CD4-positive, alpha-beta T cell treated with Interferon gamma for 1 hour (primary cell): ENCODE measurements at regions not wholly inside any gene's neighbourhood (a gene's known extent, or its start where the extent isn't known, plus 50 kb on each side); places are given as distances from the start of the nearest gene placed in this dataset.
"Not testable (repeated sequence)": the region's sequence is repeated elsewhere in the genome, so short reads cannot be mapped to it uniquely, and the experiment has no call there.

Experiments used
- DNase-seq: peaks from one replicate; pipeline ENCODE4 v3.0.0-alpha.2; 2020

- DNase-seq, result no peak
These were observed 83.2 kb downstream of the RFLNA start for GRCh38 chr12:124377981-124378509.

GRCh38 chr12:124376435-124376834 lies 81.5 kb downstream of the RFLNA start:
- DNase-seq, result no peak

GRCh38 chr12:124375789-124376175 lies 80.9 kb downstream of the RFLNA start:
- no peak for DNase-seq

DNA sequence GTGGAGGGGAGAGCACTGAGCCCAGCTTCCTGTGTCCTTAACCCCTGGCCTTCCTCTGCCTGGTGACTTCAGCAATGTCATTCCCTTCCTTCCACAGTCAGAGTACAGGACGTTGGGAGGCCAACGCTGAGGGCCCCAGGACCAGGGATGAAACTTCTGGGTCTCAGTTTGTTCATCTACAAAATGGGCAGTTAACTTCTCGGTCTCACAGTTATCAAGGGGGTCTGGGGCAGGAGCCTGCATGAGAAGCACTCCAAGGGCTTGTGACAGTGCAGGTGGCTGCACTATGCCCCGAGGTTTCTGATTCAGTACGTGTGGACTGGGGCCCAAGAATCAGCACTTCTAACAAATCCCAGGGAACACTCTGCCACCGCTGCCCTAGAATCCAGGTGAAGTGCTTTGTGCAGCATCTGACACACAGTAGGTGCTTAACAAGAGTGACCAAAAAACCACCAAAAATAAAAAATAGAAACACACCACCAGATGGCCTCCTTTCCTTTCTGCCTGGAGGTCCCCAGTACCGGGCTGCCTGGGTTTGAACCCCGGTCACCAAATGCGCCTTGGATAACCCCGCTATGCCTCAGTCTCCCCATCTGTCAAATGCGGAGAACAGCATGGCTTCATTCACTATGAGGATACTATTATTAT lies 80.4 kb downstream of the RFLNA start:
- no peak for DNase-seq

DNA sequence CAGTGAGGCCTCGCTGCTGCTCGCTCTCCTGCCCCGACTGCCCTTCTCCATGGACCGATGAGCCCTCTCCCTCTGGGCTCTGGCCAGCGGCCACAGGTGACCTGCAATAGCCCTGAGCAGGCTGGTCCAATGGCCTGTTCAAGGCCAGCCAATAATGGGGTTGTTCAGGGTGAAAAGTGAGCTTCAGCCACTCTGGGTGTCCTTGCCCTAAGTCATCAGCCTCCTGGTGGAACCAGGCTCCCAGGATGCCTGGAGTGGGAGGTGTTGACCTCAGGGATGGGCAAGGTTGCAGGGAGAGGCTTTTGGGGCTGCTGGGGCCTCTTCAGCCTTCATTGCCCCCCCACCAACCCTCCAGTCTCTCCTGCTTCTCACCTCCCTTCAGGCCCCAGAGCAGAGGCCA lies 79.7 kb downstream of the RFLNA start:
- no peak for DNase-seq

DNA sequence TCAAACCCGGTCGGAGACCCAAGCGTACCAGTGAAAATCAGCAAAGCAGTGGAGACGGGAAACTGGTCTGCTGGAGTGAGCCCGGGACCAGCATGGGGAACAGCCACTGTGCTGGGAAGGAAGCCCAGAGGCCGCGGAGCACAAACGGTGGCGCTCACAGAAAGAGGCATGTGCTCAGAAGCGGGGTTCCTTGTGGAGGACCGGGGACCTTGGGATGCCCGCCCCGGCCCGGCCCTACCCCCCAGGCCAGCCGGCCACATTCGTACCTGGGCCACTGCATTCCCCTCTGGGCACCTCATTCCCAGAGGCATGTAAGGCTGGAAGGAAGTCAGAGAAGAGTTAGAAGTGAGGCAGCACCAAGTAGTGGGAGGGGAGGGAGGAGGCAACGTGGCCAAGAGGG lies 79.3 kb downstream of the RFLNA start:
- DNase-seq, result no peak

DNA sequence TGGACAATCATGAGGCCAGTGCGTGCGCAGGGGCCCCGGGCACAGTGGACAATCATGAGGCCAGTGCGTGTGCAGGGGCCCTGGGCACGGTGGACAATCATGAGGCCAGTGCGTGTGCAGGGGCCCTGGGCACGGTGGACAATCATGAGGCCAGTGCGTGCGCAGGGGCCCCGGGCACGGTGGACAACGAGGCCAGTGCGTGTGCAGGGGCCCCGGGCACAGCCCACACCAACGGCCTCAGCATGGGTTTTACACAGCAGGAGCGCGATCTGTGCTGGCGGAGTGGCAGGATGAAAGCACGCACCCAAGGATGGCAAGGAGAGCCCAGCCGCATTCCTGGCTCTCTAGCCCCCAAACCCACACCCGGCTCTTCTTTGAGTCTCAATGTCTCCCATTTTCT lies 78.8 kb downstream of the RFLNA start:
- not testable (repeated sequence) for DNase-seq

DNA sequence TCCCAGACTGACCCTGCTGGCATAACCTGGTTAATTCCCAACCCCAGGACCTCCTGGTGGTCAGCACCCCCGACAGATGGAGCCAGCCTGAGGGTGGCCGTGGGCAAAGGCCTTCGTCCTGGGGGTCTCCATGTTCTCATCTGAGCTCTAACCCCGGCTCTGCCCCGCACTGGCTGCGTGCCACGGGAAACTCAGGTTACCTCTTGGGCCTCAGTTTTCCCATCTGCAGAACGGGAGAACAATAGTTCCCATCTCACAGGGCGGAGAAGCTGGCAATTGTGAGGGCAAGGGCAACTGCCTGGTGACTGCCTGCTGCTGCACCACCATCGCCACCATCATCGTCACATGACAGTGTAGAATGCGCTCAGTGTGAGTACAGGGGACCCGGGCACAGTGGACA lies 77.9 kb downstream of the RFLNA start:
- DNase-seq, result no peak

DNA sequence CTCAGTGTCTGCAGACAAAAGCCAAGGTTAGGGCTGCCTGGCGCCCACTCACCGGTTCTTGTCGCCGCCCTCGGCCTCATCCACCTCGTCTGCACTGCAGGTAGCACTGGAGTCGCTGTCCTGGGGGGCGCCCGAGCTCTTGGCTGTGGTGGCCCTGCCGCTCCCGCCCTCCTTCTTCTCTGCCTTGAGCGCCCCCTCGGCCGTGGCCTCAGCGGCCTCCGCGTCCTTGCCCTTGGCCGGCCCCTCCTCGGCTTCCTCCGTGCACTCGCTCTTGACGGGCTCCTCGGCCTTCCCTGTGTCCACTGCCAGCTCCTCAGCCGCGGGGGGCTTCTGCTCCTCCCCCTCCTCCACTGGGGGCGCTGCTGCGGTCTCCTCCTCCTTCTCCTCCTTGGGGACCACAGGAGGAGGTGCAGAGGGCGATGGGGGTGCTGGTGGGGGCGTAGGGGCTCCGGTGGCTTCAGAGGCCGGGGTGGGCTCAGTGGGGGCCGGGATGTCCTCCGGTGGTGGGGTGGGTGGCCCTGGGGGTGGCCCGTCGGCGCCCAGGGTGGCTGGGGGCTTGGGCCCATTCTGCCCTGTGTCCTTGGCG lies 77.2 kb downstream of the RFLNA start:
- DNase-seq, result no peak

- no peak for DNase-seq
These were observed 76.5 kb downstream of the RFLNA start for GRCh38 chr12:124371366-124371765.

- no peak for DNase-seq
These were observed 76.0 kb downstream of the RFLNA start for GRCh38 chr12:124370851-124371250.

GRCh38 chr12:124370384-124370783 lies 75.5 kb downstream of the RFLNA start:
- DNase-seq, result no peak

DNA sequence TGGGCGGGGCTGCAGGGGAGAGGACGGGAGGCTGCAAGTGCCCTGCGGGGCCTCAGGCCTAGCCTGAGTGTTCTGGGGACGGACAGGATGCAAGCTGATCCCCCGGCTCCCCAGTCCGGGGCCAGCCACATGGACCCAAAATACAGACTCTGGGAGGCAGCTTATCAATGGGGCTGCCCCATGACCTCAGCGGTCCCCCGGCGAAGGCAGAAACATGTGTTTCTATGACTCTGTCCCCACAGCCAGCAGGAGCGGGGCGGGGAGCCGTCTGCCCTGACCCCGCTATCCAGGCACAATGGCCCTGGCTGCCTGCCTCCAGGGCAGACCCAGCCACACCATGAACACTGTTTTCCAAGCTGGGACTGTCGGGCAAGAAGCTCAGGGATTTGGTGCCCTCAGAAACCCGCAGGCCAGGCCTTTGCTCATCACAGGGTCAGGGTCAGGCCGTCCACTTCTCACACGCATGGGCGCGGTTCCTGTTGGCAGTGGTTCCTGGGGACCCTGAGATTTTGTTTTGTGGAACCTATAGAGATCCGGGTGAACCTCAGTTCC lies 75.0 kb downstream of the RFLNA start:
- DNase-seq, result no peak

- DNase-seq, result no peak
These were observed 74.3 kb downstream of the RFLNA start for GRCh38 chr12:124369055-124369826.

GRCh38 chr12:124368421-124369032 lies 73.6 kb downstream of the RFLNA start:
- DNase-seq, result no peak

GRCh38 chr12:124365726-124366430 lies 71.0 kb downstream of the RFLNA start:
- no peak for DNase-seq
